G401 (cell line): ENCODE measurements at regions not wholly inside any gene's neighbourhood (a gene's known extent, or its start where the extent isn't known, plus 50 kb on each side); places are given as distances from the start of the nearest gene placed in this dataset.
"Not testable (repeated sequence)": the region's sequence is repeated elsewhere in the genome, so short reads cannot be mapped to it uniquely, and the experiment has no call there.

ENCODE experiments used
- DNase-seq: peaks from one replicate; pipeline ENCODE4 v3.0.0-alpha.2; 2015; ENCODE audit warnings: low spot score
- in situ Hi-C: cut with HindIII; loops from 2 replicates; pipeline ENCODE4 v1.10.0; 2016; ENCODE audit warnings: low sequenced_read_pairs, mixed read lengths

- no peak for DNase-seq
- in situ Hi-C loops, result no loop called here
These were observed 383.1 kb upstream of the PAPPA start for GRCh38 chr9:115770521-115770920.

- no peak for DNase-seq
- in situ Hi-C loops, result no loop called here
These were observed 377.9 kb upstream of the PAPPA start for GRCh38 chr9:115775659-115776058.

GRCh38 chr9:115777610-115778009 is 376.0 kb upstream of the PAPPA start:
- in situ Hi-C loops, result no loop called here
- no peak for DNase-seq

- DNase-seq, result no peak
- in situ Hi-C loops, result no loop called here
These were observed 372.4 kb upstream of the PAPPA start for GRCh38 chr9:115781070-115781736.

- no peak for DNase-seq
- in situ Hi-C loops, result no loop called here
These were observed 367.3 kb upstream of the PAPPA start for GRCh38 chr9:115786321-115786720.

- no peak for DNase-seq
- in situ Hi-C loops, result no loop called here
These were observed 363.1 kb upstream of the PAPPA start for GRCh38 chr9:115790520-115790919.

GRCh38 chr9:115794921-115795475 is 358.6 kb upstream of the PAPPA start:
- DNase-seq, result no peak
- in situ Hi-C loops, result no loop called here

- no peak for DNase-seq
- in situ Hi-C loops, result no loop called here
These were observed 353.9 kb upstream of the PAPPA start for GRCh38 chr9:115799734-115800133.

- in situ Hi-C loops, result no loop called here
- DNase-seq, result no peak
These were observed 349.4 kb upstream of the PAPPA start for GRCh38 chr9:115804206-115804605.

GRCh38 chr9:115808108-115808507 is 345.5 kb upstream of the PAPPA start:
- in situ Hi-C loops, result no loop called here
- DNase-seq, result no peak

- in situ Hi-C loops, result no loop called here
These were observed 344.9 kb upstream of the PAPPA start for GRCh38 chr9:115808695-115809094.

GRCh38 chr9:115810166-115810565 is 343.4 kb upstream of the PAPPA start:
- no peak for DNase-seq
- in situ Hi-C loops, result no loop called here

More at GRCh38 chr9:115808695-115809094, 344.9 kb upstream of the PAPPA start:
- no peak for DNase-seq

- in situ Hi-C loops, result no loop called here
- DNase-seq, result no peak
These were observed 339.5 kb upstream of the PAPPA start for GRCh38 chr9:115814081-115814480.

GRCh38 chr9:115815786-115816185 is 337.8 kb upstream of the PAPPA start:
- in situ Hi-C loops, result no loop called here
- DNase-seq, result no peak

GRCh38 chr9:115818651-115819050 is 334.9 kb upstream of the PAPPA start:
- DNase-seq, in situ Hi-C loops: not testable (repeated sequence)

- no peak for DNase-seq
- in situ Hi-C loops, result no loop called here
These were observed 321.6 kb upstream of the PAPPA start for GRCh38 chr9:115832031-115832430.

- in situ Hi-C loops, result no loop called here
- no peak for DNase-seq
These were observed 316.0 kb upstream of the PAPPA start for GRCh38 chr9:115837618-115838017.

- DNase-seq, result no peak
- in situ Hi-C loops, result no loop called here
These were observed 315.2 kb upstream of the PAPPA start for GRCh38 chr9:115838417-115838816.

- DNase-seq, in situ Hi-C loops: not testable (repeated sequence)
These were observed 309.2 kb upstream of the PAPPA start for GRCh38 chr9:115844433-115844832.

GRCh38 chr9:115845648-115846312 is 307.8 kb upstream of the PAPPA start:
- DNase-seq, result no peak
- in situ Hi-C loops, result no loop called here

- DNase-seq, result no peak
- in situ Hi-C loops, result no loop called here
These were observed 306.4 kb upstream of the PAPPA start for GRCh38 chr9:115847216-115847615.
